ENCODE measurements at regions not wholly inside any gene's neighbourhood (a gene's known extent, or its start where the extent isn't known, plus 50 kb on each side); places are given as distances from the start of the nearest gene placed in this dataset.
A peak's percentile ranks its signal among the peaks of the same experiment; 100 is the strongest.

DNA sequence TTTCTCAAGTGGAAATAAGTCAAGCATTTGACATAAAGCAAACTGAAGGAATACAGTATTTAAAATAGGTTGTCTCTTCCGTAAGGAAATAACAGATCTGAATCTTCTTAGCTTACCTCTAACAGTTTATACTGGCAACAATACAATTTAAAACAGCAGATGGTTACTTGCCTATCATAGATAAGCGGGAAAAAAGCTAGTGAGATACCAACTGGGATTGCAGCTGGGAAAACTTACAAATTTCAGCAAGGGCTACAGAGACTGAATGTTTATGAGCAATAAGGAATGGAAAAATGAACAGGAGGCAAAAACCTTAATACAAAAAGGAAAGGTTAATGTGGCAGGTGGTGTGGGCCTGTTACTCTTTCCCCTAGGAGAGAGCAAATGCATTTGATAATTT is 220.0 kb downstream of the RASSF9 start:
- Histone ChIP-seq H3K4me3 (ENCODE audit: low read length, poor library complexity, severe bottlenecking) (no peak overlapping the region), H3K79me2 (ENCODE audit: insufficient read depth, low read length) (no peaks in the 10 kb centered on the region), H3K9me3 (ENCODE audit: insufficient read depth, low read depth, low read length) (no peaks in the 10 kb centered on the region), H3F3A (ENCODE audit: low read depth) (no peaks in the 10 kb centered on the region), H3K27me3 (ENCODE audit: insufficient read depth, low read length, poor library complexity, severe bottlenecking) (no peaks in the 10 kb centered on the region), H2AFZ (ENCODE audit: low read length) (peak overlapping the region; percentile 66), H3K4me2 (ENCODE audit: low read depth, low read length, poor library complexity, severe bottlenecking) (no peak overlapping the region), H3K4me1 (ENCODE audit: insufficient read depth, low read length, poor library complexity, severe bottlenecking) (peaks cover 37% of the 10 kb centered on the region), H3K9ac (ENCODE audit: low read depth, low read length, poor library complexity, severe bottlenecking) (no peak overlapping the region), H3K9me2 (replicated peaks; ENCODE audit: low read depth, low read length) (no peaks in the 10 kb centered on the region; the same call in 1 of the 2 replicates), H3K36me3 (ENCODE audit: insufficient read depth, low read length) (no peaks in the 10 kb centered on the region), H4K20me1 (ENCODE audit: insufficient read depth, low read length, poor library complexity, severe bottlenecking) (no peaks in the 10 kb centered on the region)
- no peak for TF ChIP-seq EZH2phosphoT487 (IDR thresholded peaks at IDR 0.05; ENCODE audit: borderline replicate concordance)
- TF ChIP-seq, protein P1, sequence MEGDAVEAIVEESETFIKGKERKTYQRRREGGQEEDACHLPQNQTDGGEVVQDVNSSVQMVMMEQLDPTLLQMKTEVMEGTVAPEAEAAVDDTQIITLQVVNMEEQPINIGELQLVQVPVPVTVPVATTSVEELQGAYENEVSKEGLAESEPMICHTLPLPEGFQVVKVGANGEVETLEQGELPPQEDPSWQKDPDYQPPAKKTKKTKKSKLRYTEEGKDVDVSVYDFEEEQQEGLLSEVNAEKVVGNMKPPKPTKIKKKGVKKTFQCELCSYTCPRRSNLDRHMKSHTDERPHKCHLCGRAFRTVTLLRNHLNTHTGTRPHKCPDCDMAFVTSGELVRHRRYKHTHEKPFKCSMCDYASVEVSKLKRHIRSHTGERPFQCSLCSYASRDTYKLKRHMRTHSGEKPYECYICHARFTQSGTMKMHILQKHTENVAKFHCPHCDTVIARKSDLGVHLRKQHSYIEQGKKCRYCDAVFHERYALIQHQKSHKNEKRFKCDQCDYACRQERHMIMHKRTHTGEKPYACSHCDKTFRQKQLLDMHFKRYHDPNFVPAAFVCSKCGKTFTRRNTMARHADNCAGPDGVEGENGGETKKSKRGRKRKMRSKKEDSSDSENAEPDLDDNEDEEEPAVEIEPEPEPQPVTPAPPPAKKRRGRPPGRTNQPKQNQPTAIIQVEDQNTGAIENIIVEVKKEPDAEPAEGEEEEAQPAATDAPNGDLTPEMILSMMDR (conservative IDR thresholded peaks at IDR 0.05; ENCODE audit: low read length): no peak

DNA sequence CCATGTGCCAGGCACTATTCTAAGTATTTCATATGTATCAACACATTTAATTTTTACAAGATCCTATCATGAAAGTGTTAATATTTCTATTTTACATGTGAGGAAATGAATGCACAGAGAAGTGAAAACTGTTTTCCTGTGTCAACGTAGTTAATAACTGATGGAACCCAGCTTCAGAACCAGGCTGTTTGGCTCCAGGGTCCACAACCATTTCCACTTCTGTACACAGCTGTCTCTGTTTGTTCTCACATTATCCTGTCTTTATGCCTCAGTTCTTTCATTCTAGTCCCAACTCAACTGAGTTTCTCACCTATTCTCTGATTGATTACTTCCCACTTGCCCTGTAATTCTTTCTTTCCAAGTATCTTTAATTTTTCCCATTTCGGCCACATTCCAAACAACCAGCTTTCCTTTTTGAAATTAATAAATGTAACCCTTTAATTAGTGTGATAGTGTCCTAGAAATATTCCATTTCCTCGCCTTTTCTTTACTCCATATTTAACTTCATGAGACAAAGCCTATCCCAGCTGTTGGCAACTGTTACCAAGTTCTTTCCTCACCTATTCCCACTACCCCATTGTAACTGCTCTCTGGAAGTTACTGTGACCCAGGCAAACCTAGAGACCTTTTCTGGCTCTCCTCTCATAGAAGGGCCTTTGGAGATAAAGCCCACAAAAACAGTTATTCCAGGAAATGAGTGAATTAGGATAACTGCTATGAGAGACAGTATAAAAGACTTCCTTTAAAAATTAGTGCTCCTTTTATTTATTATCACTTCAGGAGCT is 218.7 kb downstream of the RASSF9 start:
- Histone ChIP-seq H3K27me3 (ENCODE audit: insufficient read depth, low read length, poor library complexity, severe bottlenecking) (no peaks in the 10 kb centered on the region), H3K9me2 (replicated peaks; ENCODE audit: low read depth, low read length) (no peaks in the 10 kb centered on the region; the same call in 1 of the 2 replicates), H3K9me3 (ENCODE audit: insufficient read depth, low read depth, low read length) (no peaks in the 10 kb centered on the region), H3K4me1 (ENCODE audit: insufficient read depth, low read length, poor library complexity, severe bottlenecking) (peaks cover 35% of the 10 kb centered on the region), H2AFZ (ENCODE audit: low read length) (peak overlapping the region; percentile 26), H3K79me2 (ENCODE audit: insufficient read depth, low read length) (no peaks in the 10 kb centered on the region), H3K4me2 (ENCODE audit: low read depth, low read length, poor library complexity, severe bottlenecking) (peak overlapping the region; percentile 40), H3K4me3 (ENCODE audit: low read length, poor library complexity, severe bottlenecking) (peak overlapping the region; percentile 9), H3K9ac (ENCODE audit: low read depth, low read length, poor library complexity, severe bottlenecking) (peak overlapping the region; percentile 49), H3F3A (ENCODE audit: low read depth) (no peaks in the 10 kb centered on the region), H3K36me3 (ENCODE audit: insufficient read depth, low read length) (no peaks in the 10 kb centered on the region), H4K20me1 (ENCODE audit: insufficient read depth, low read length, poor library complexity, severe bottlenecking) (no peaks in the 10 kb centered on the region)
- TF ChIP-seq EZH2phosphoT487 (IDR thresholded peaks at IDR 0.05; ENCODE audit: borderline replicate concordance): no peak
- TF ChIP-seq, protein P1 (conservative IDR thresholded peaks at IDR 0.05; ENCODE audit: low read length): no peak

DNA sequence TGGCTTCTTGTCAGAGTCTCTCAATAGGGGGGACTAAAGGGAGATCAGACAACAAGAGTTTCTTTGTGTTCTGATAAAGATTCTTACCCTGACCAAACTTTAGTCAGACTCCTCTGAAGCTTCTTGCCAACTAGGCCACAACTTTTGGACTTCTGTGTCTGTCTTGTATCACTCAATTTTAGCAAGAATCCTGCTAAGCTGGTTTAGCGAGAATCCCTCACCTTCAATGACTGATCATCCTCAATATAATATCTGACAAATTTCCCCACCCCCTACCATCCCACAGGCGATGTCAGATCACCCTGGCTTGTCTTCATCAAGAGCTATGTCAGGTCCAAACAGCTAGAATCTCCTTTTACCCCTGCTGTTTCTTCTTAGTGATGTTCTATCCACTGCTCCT is 215.2 kb downstream of the RASSF9 start:
- Histone ChIP-seq H3K27me3 (ENCODE audit: insufficient read depth, low read length, poor library complexity, severe bottlenecking) (no peaks in the 10 kb centered on the region), H4K20me1 (ENCODE audit: insufficient read depth, low read length, poor library complexity, severe bottlenecking) (no peaks in the 10 kb centered on the region), H3K9ac (ENCODE audit: low read depth, low read length, poor library complexity, severe bottlenecking) (no peak overlapping the region), H3K4me3 (ENCODE audit: low read length, poor library complexity, severe bottlenecking) (no peak overlapping the region), H3K4me1 (ENCODE audit: insufficient read depth, low read length, poor library complexity, severe bottlenecking) (peaks cover 27% of the 10 kb centered on the region), H3K79me2 (ENCODE audit: insufficient read depth, low read length) (no peaks in the 10 kb centered on the region), H3K9me3 (ENCODE audit: insufficient read depth, low read depth, low read length) (no peaks in the 10 kb centered on the region), H2AFZ (ENCODE audit: low read length) (no peak overlapping the region), H3K9me2 (replicated peaks; ENCODE audit: low read depth, low read length) (no peaks in the 10 kb centered on the region; the same call in 1 of the 2 replicates), H3K4me2 (ENCODE audit: low read depth, low read length, poor library complexity, severe bottlenecking) (no peak overlapping the region), H3F3A (ENCODE audit: low read depth) (no peaks in the 10 kb centered on the region), H3K36me3 (ENCODE audit: insufficient read depth, low read length) (no peaks in the 10 kb centered on the region)
- TF ChIP-seq, protein P1 (conservative IDR thresholded peaks at IDR 0.05; ENCODE audit: low read length): no peak
- TF ChIP-seq EZH2phosphoT487 (IDR thresholded peaks at IDR 0.05; ENCODE audit: borderline replicate concordance): no peak

Data from Loucy (cell line).